A549 (cell line): ENCODE measurements at regions not wholly inside any gene's neighbourhood (a gene's known extent, or its start where the extent isn't known, plus 50 kb on each side); places are given as distances from the start of the nearest gene placed in this dataset.

Source experiments
- ATAC-seq, 2 experiments: fragments of 200-7000 bp in 1 of 2; fragments of >200 bp in 1 of 2; cut with Nextera tagmentation in 1 of 2; cut with Tn5 transposase in 1 of 2; 3 replicates each; pipeline versions ENCODE4 v1.8.0 to v1.9.1; 2018 to 2020; ENCODE audit warnings: mild to moderate bottlenecking in 1 of 2, moderate library complexity in 1 of 2
- CTCF ChIA-PET: fragments of 300-600 bp; sonication (Branson Sonifier 250); formaldehyde crosslinking; extraction: SDS; loops from one replicate; lab custom pipeline; 2021; ENCODE audit warnings: antibody characterized with exemption, inconsistent platforms; lab: Yijun Ruan, JAX
- POLR2A ChIA-PET: fragments of 350-600 bp; formaldehyde crosslinking; extraction: SDS; loops from one replicate; lab custom pipeline; 2021; ENCODE audit warnings: antibody characterized with exemption, inconsistent platforms; lab: Yijun Ruan, JAX
- DNase-seq, 2 experiments: peaks; one replicate each; pipeline versions ENCODE4 v3.0.0 to v3.0.0-alpha.2; 2011 to 2016; ENCODE audit warnings: low read depth in 1 of 2, low spot score in 1 of 2
- FAIRE-seq: peaks from 2 replicates; lab custom pipeline; 2011; peaks lifted over from hg19 to GRCh38; lab: Jason Lieb, UNC
- H3K27ac ChIP-seq, 2 experiments: fragments of >200 bp; sonication (Bioruptor Twin); formaldehyde crosslinking; 3 replicates each; pipeline ENCODE4 v1.5.1; 2016 to 2017
- H3K4me1 ChIP-seq: fragments of >200 bp; sonication (Bioruptor Twin); formaldehyde crosslinking; 3 replicates; pipeline ENCODE4 v1.6.1; 2016
- H3K4me2 ChIP-seq: fragments of >200 bp; sonication (Bioruptor Twin); formaldehyde crosslinking; 3 replicates; pipeline ENCODE4 v1.6.1; 2016
- H3K4me3 ChIP-seq: fragments of >200 bp; sonication (Bioruptor Twin); formaldehyde crosslinking; 3 replicates; pipeline ENCODE4 v1.5.1; 2016
- H3K9me3 ChIP-seq: fragments of >200 bp; sonication (Bioruptor Twin); formaldehyde crosslinking; 3 replicates; pipeline ENCODE4 v1.6.1; 2016
- EHMT2 ChIP-seq: fragments of 200-600 bp; sonication (generic); IDR thresholded peaks from 2 replicates; pipeline ENCODE4 v1.6.1; 2016; ENCODE audit warnings: antibody characterized with exemption, low read depth, mild to moderate bottlenecking, moderate library complexity
- ESRRA ChIP-seq: fragments of 150-350 bp; IDR thresholded peaks from 2 replicates; pipeline ENCODE4 v1.6.1; 2014; ENCODE audit warnings: mild to moderate bottlenecking, low read length, borderline replicate concordance
- FOSB ChIP-seq: fragments of 250-450 bp; sonication (Bioruptor Pico); IDR thresholded peaks from 2 replicates; pipeline ENCODE4 v1.5.0; 2020; ENCODE audit warnings: mild to moderate bottlenecking, moderate library complexity
- GATA3 ChIP-seq: IDR thresholded peaks from 2 replicates; pipeline ENCODE4 v1.6.1; 2012; ENCODE audit warnings: borderline replicate concordance
- HDAC2 ChIP-seq: fragments of 200-600 bp; sonication (generic); IDR thresholded peaks from 2 replicates; pipeline ENCODE4 v1.6.1; 2016
- HEYL ChIP-seq: fragments of 250-450 bp; sonication (Bioruptor Pico); IDR thresholded peaks from 2 replicates; pipeline ENCODE4 v1.8.0; 2021; ENCODE audit warnings: mild to moderate bottlenecking, moderate library complexity
- HOXA7 ChIP-seq: fragments of 250-450 bp; sonication (Bioruptor Pico); IDR thresholded peaks from 2 replicates; pipeline ENCODE4 v1.5.0; 2020; ENCODE audit warnings: mild to moderate bottlenecking, moderate library complexity
- HOXB5 ChIP-seq: fragments of 250-450 bp; sonication (Bioruptor Pico); IDR thresholded peaks from 2 replicates; pipeline ENCODE4 v1.5.0; 2020; ENCODE audit warnings: mild to moderate bottlenecking, moderate library complexity
- JUN ChIP-seq, 2 experiments: fragments of >200 bp; sonication (Bioruptor Twin); formaldehyde crosslinking; IDR thresholded peaks; 2 replicates in 1 of 2; 3 replicates in 1 of 2; pipeline ENCODE4 v1.6.1; 2016 to 2017
- JUNB ChIP-seq: fragments of >200 bp; sonication (Bioruptor Twin); formaldehyde crosslinking; IDR thresholded peaks from 2 replicates; pipeline ENCODE4 v1.6.1; 2016
- KDM1A ChIP-seq: fragments of 200-600 bp; sonication (generic); IDR thresholded peaks from 2 replicates; pipeline ENCODE4 v1.6.1; 2016; ENCODE audit warnings: low read depth, mild to moderate bottlenecking
- MAFK ChIP-seq: fragments of 450-650 bp; IDR thresholded peaks from 2 replicates; pipeline ENCODE4 v1.6.1; 2014; ENCODE audit not compliant: partially characterized antibody
- MAZ ChIP-seq: fragments of 150-350 bp; IDR thresholded peaks from 2 replicates; pipeline ENCODE4 v1.6.1; 2014; ENCODE audit warnings: antibody characterized with exemption, low read depth, low read length, borderline replicate concordance
- NPAS2 ChIP-seq: fragments of 250-450 bp; sonication (Bioruptor Pico); IDR thresholded peaks from 2 replicates; pipeline ENCODE4 v1.8.0; 2022; ENCODE audit warnings: mild to moderate bottlenecking, moderate library complexity, borderline replicate concordance
- NR3C1 ChIP-seq: fragments of >200 bp; sonication (Bioruptor Twin); formaldehyde crosslinking; IDR thresholded peaks from 3 replicates; pipeline ENCODE4 v1.6.1; 2017
- PBX3 ChIP-seq: IDR thresholded peaks from 2 replicates; pipeline ENCODE4 v1.6.1; 2012
- POLR2AphosphoS2 ChIP-seq: conservative IDR thresholded peaks from 2 replicates; pipeline ENCODE4 v1.6.1; 2012; ENCODE audit warnings: low read length, improper control_type of control experiment, inconsistent platforms
- RAD21 ChIP-seq, 2 experiments: fragments of >200 bp in 1 of 2; sonication (Bioruptor Twin) in 1 of 2; formaldehyde crosslinking in 1 of 2; IDR thresholded peaks in 1 of 2; conservative IDR thresholded peaks in 1 of 2; 2 replicates in 1 of 2; 3 replicates in 1 of 2; pipeline ENCODE4 v1.6.1; 2012 to 2018; ENCODE audit warnings: inconsistent platforms in 1 of 2
- RARB ChIP-seq: fragments of 250-450 bp; sonication (Bioruptor Pico); IDR thresholded peaks from 2 replicates; pipeline ENCODE4 v1.8.0; 2021; ENCODE audit warnings: mild to moderate bottlenecking, moderate library complexity
- RNF2 ChIP-seq: fragments of 200-600 bp; sonication (generic); IDR thresholded peaks from 2 replicates; pipeline ENCODE4 v1.6.1; 2016; ENCODE audit warnings: low read depth, mild to moderate bottlenecking, antibody characterized with exemption, moderate library complexity, borderline replicate concordance
- SREBF2 ChIP-seq: fragments of 450-650 bp; IDR thresholded peaks from 2 replicates; pipeline ENCODE4 v1.6.1; 2014; ENCODE audit warnings: mild to moderate bottlenecking, moderate library complexity
- TP53 ChIP-seq: fragments of 250-450 bp; sonication (Bioruptor Pico); IDR thresholded peaks from 2 replicates; pipeline ENCODE4 v1.5.0; 2021; ENCODE audit warnings: mild to moderate bottlenecking, moderate library complexity
- ZFP36 ChIP-seq: fragments of 450-650 bp; IDR thresholded peaks from 2 replicates; pipeline ENCODE4 v1.6.1; 2014; ENCODE audit warnings: borderline replicate concordance; ENCODE audit not compliant: partially characterized antibody
- ZNF302 ChIP-seq: fragments of 250-450 bp; sonication (Bioruptor Pico); IDR thresholded peaks from 2 replicates; pipeline ENCODE4 v1.9.0; 2021; ENCODE audit warnings: inconsistent platforms, mild to moderate bottlenecking, moderate library complexity
- ZSCAN20 ChIP-seq: fragments of 250-450 bp; sonication (Bioruptor Pico); IDR thresholded peaks from 2 replicates; pipeline ENCODE4 v1.8.0; 2022; ENCODE audit warnings: mild to moderate bottlenecking, moderate library complexity
- WGBS: methylation state at CpG from one replicate; pipeline ENCODE4 v1.1.6; 2017; ENCODE audit errors: missing lambda C conversion rate; 5-methylcytosine and 5-hydroxymethylcytosine counted together
- TF ChIP-seq, protein P1 (sequence below): fragments of >200 bp; sonication (Bioruptor Twin); formaldehyde crosslinking; IDR thresholded peaks from 3 replicates; pipeline ENCODE4 v1.6.1; 2016
- TF ChIP-seq, protein P2 (sequence below): fragments of 250-450 bp; sonication (Bioruptor Pico); IDR thresholded peaks from 2 replicates; pipeline ENCODE4 v1.5.0; 2020; ENCODE audit warnings: low read depth, mild to moderate bottlenecking, moderate library complexity
- TF ChIP-seq, protein P3 (sequence below): IDR thresholded peaks from 2 replicates; pipeline ENCODE4 v1.6.1; 2012

- H3K4me1 ChIP-seq: no peaks in the 10 kb centered on the region
- 2% methylated on average over 2 of the region's 2 CpGs for WGBS
- ChIA-PET CTCF (interaction anchor here (1.2 kb wide), 1 partner anchor 10 kb away, joined by 3 read pairs; no protein-coding TSS in a partner anchor), POLR2A (no interaction called here)
- ATAC-seq (no peak), DNase-seq (no peak), FAIRE-seq (no peak)
- H3K27ac ChIP-seq: no peak overlapping the region
- TF ChIP-seq NPAS2 (CRISPR knock-in tag) (no peak), MAFK (no peak)
- no peaks in the 10 kb centered on the region for H3K9me3 ChIP-seq
- H3K4me3 ChIP-seq: no peak overlapping the region
- no peak overlapping the region for H3K4me2 ChIP-seq
Measured at GRCh38 chr16:6672507-6672906, 660.1 kb upstream of the RBFOX1 start.

DNA sequence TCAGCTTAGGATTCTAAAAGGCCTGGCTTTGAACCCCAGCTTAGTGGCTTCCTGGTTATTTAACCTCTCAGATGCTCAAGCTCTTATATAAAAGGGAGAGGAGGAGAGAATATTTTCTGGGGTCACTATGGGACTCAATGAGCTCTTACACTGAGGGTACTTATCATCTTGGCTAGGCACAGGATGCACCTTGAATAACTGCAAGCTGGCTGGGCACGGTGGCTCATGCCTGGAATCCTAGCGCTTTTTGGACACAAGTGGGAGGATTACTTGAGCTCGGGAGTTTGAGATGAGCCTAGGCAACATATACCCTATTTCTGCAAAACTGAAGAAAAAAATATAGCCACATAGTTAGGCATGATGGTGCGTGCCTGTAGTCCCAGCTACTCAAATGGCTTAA is 665.3 kb upstream of the RBFOX1 start:
- no peak overlapping the region for H3K27ac ChIP-seq
- TF ChIP-seq NR3C1: no peak
- TF ChIP-seq HEYL (CRISPR knock-in tag): no peak
- TF ChIP-seq HDAC2: no peak
- TF ChIP-seq KDM1A: no peak
- no peak for TF ChIP-seq ZFP36
- TF ChIP-seq TP53 (CRISPR knock-in tag): no peak
- TF ChIP-seq ESRRA: no peak
- TF ChIP-seq EHMT2: no peak
- no peak for TF ChIP-seq JUN (IDR thresholded peaks at IDR 0.05)
- TF ChIP-seq, protein P1, sequence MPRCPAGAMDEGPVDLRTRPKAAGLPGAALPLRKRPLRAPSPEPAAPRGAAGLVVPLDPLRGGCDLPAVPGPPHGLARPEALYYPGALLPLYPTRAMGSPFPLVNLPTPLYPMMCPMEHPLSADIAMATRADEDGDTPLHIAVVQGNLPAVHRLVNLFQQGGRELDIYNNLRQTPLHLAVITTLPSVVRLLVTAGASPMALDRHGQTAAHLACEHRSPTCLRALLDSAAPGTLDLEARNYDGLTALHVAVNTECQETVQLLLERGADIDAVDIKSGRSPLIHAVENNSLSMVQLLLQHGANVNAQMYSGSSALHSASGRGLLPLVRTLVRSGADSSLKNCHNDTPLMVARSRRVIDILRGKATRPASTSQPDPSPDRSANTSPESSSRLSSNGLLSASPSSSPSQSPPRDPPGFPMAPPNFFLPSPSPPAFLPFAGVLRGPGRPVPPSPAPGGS: no peak
- TF ChIP-seq, all 56 proteins: peak for 0
- POLR2A ChIA-PET: no interaction called here
- CTCF ChIA-PET: interaction anchor here (1.5 kb wide), 1 partner anchor 25 kb away, joined by 6 read pairs; no protein-coding TSS in a partner anchor
- H3K4me2 ChIP-seq: no peak overlapping the region
- DNase-seq (no peak), FAIRE-seq (no peak), ATAC-seq (no peak)
- H3K4me3 ChIP-seq: no peak overlapping the region
- WGBS: 2% methylated on average over 4 of the region's 4 CpGs
- no peaks in the 10 kb centered on the region for H3K9me3 ChIP-seq
- no peaks in the 10 kb centered on the region for H3K4me1 ChIP-seq

DNA sequence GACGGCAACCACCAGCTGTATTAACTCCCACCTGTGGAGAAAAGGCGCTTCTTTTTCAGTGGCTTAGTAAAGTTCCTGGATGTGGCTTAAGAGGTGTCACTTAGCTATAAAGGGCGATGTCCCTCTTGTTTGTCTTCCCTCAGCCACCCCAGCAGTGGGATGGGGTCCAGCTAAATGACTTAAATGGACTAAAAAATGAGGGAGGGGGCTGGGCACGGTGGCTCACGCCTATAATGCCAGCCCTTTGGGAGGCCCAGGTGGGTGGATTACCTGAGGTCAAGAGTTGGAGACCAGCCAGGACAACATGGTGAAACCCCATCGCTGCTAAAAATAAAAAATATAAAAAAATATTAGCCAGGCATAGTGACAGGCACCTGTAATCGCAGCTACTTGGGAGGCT is 667.5 kb upstream of the RBFOX1 start:
- no peak for ATAC-seq
- no peak overlapping the region for H3K4me3 ChIP-seq
- H3K9me3 ChIP-seq: no peaks in the 10 kb centered on the region
- H3K4me1 ChIP-seq: no peaks in the 10 kb centered on the region
- ChIA-PET POLR2A (no interaction called here), CTCF (no interaction called here)
- 10% methylated on average over 7 of the region's 7 CpGs for WGBS
- no peak for TF ChIP-seq GATA3
- TF ChIP-seq RAD21 (conservative IDR thresholded peaks at IDR 0.05 in 1 of 2, IDR thresholded peaks at IDR 0.05 in 1 of 2): no peak
- no peak for TF ChIP-seq JUNB
- TF ChIP-seq RARB (CRISPR knock-in tag): no peak
- no peak for TF ChIP-seq FOSB (CRISPR knock-in tag)
- TF ChIP-seq ZNF302 (CRISPR knock-in tag): no peak
- TF ChIP-seq, protein P2, sequence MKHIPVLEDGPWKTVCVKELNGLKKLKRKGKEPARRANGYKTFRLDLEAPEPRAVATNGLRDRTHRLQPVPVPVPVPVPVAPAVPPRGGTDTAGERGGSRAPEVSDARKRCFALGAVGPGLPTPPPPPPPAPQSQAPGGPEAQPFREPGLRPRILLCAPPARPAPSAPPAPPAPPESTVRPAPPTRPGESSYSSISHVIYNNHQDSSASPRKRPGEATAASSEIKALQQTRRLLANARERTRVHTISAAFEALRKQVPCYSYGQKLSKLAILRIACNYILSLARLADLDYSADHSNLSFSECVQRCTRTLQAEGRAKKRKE (CRISPR knock-in tag): no peak
- no peak for TF ChIP-seq PBX3
- no peak for TF ChIP-seq HOXA7 (CRISPR knock-in tag)
- TF ChIP-seq MAZ: no peak
- TF ChIP-seq, protein P3, sequence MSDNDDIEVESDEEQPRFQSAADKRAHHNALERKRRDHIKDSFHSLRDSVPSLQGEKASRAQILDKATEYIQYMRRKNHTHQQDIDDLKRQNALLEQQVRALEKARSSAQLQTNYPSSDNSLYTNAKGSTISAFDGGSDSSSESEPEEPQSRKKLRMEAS: no peak
- TF ChIP-seq SREBF2: no peak
- no peak for TF ChIP-seq RNF2
- TF ChIP-seq EHMT2: no peak
- no peak for TF ChIP-seq ZSCAN20 (CRISPR knock-in tag)
- no peak for TF ChIP-seq NPAS2 (CRISPR knock-in tag)
- TF ChIP-seq HOXB5 (CRISPR knock-in tag): no peak
- TF ChIP-seq POLR2AphosphoS2: no peak
- no peak for DNase-seq
- no peak for FAIRE-seq
- no peak overlapping the region for H3K4me2 ChIP-seq
- no peak overlapping the region for H3K27ac ChIP-seq
